Spinal cord (tissue), 9 donors: ENCODE measurements at regions not wholly inside any gene's neighbourhood (a gene's known extent, or its start where the extent isn't known, plus 50 kb on each side); places are given as distances from the start of the nearest gene placed in this dataset.
A peak's percentile ranks its signal among the peaks of the same experiment; 100 is the strongest.

Source experiments
- DNase-seq, 6 donors: peaks; one replicate each; pipeline versions ENCODE4 v3.0.0 to v3.0.0-alpha.2; 2013 to 2015; ENCODE audit warnings: low spot score in 6 of 6, low read depth in 4 of 6
- H3K27ac ChIP-seq: one replicate; pipeline ENCODE4 v1.5.1; 2013; ENCODE audit warnings: low read depth, low read length, control low read depth
- H3K27me3 ChIP-seq: one replicate; pipeline ENCODE4 v1.6.1; 2013; ENCODE audit warnings: low read length; ENCODE audit not compliant: control insufficient read depth, insufficient read depth
- H3K36me3 ChIP-seq: one replicate; pipeline ENCODE4 v1.6.1; 2013; ENCODE audit warnings: low read length; ENCODE audit not compliant: control insufficient read depth, insufficient read depth
- H3K4me1 ChIP-seq: one replicate; pipeline ENCODE4 v1.6.1; 2013; ENCODE audit warnings: low read length; ENCODE audit not compliant: control insufficient read depth, insufficient read depth
- H3K4me3 ChIP-seq: one replicate; pipeline ENCODE4 v1.5.1; 2013; ENCODE audit warnings: low read depth, low read length, control low read depth
- H3K9me3 ChIP-seq: one replicate; pipeline ENCODE4 v1.6.1; 2013; ENCODE audit warnings: low read length; ENCODE audit not compliant: control insufficient read depth, insufficient read depth
- WGBS: methylation state at CpG from one replicate; pipeline ENCODE4 v1.1.5; 2013; ENCODE audit warnings: missing lambda C conversion rate; ENCODE audit not compliant: insufficient coverage; 5-methylcytosine and 5-hydroxymethylcytosine counted together
- donor health status: healthy.

GRCh38 chr10:52678611-52679010 lies 94.0 kb downstream of the MBL2 start:
- no peaks in the 10 kb centered on the region for H3K36me3 ChIP-seq
- 55% methylated on average over 5 of the region's 5 CpGs for WGBS
- H3K27me3 ChIP-seq, result no peaks in the 10 kb centered on the region
- H3K9me3 ChIP-seq, result no peaks in the 10 kb centered on the region
- DNase-seq, result no peak
- no peak overlapping the region for H3K4me3 ChIP-seq
- H3K4me1 ChIP-seq, result no peaks in the 10 kb centered on the region
- no peak overlapping the region for H3K27ac ChIP-seq

- WGBS, result 92% methylated on average over 3 of the region's 6 CpGs
- Histone ChIP-seq H3K27ac (no peak overlapping the region), H3K4me3 (no peak overlapping the region), H3K4me1 (no peaks in the 10 kb centered on the region), H3K9me3 (no peaks in the 10 kb centered on the region), H3K36me3 (no peaks in the 10 kb centered on the region), H3K27me3 (no peaks in the 10 kb centered on the region)
- no peak for DNase-seq
Measured at GRCh38 chr10:52679117-52679516, 93.5 kb downstream of the MBL2 start.

GRCh38 chr10:52682766-52683165 lies 89.8 kb downstream of the MBL2 start:
- no peaks in the 10 kb centered on the region for H3K4me1 ChIP-seq
- no peak overlapping the region for H3K27ac ChIP-seq
- no peak for DNase-seq
- H3K36me3 ChIP-seq, result no peaks in the 10 kb centered on the region
- H3K4me3 ChIP-seq, result no peak overlapping the region
- no peaks in the 10 kb centered on the region for H3K27me3 ChIP-seq
- WGBS, result no CpG with 5 or more reads among the region's 1 CpG
- peaks cover 2% of the 10 kb centered on the region for H3K9me3 ChIP-seq

GRCh38 chr10:52683776-52684175 lies 88.8 kb downstream of the MBL2 start:
- Histone ChIP-seq H3K36me3 (no peaks in the 10 kb centered on the region), H3K27ac (no peak overlapping the region), H3K27me3 (no peaks in the 10 kb centered on the region), H3K9me3 (peaks cover 2% of the 10 kb centered on the region), H3K4me3 (no peak overlapping the region), H3K4me1 (no peaks in the 10 kb centered on the region)
- no peak for DNase-seq
- no CpG with 5 or more reads among the region's 2 CpGs for WGBS

GRCh38 chr10:52688899-52689298 lies 83.7 kb downstream of the MBL2 start:
- Histone ChIP-seq H3K27me3 (no peaks in the 10 kb centered on the region), H3K36me3 (no peaks in the 10 kb centered on the region), H3K9me3 (peaks cover 2% of the 10 kb centered on the region), H3K27ac (no peak overlapping the region), H3K4me1 (no peaks in the 10 kb centered on the region), H3K4me3 (no peak overlapping the region)
- no peak for DNase-seq
- WGBS, result no CpG with 5 or more reads among the region's 6 CpGs

GRCh38 chr10:52696232-52696631 lies 76.4 kb downstream of the MBL2 start:
- H3K36me3 ChIP-seq, result no peaks in the 10 kb centered on the region
- WGBS, result 100% methylated on average over 3 of the region's 6 CpGs
- H3K9me3 ChIP-seq, result no peaks in the 10 kb centered on the region
- no peak for DNase-seq
- H3K27me3 ChIP-seq, result no peaks in the 10 kb centered on the region
- H3K4me1 ChIP-seq, result no peaks in the 10 kb centered on the region
- H3K4me3 ChIP-seq, result no peak overlapping the region
- no peak overlapping the region for H3K27ac ChIP-seq

GRCh38 chr10:52701647-52702046 lies 70.9 kb downstream of the MBL2 start:
- Histone ChIP-seq H3K36me3 (no peaks in the 10 kb centered on the region), H3K27me3 (no peaks in the 10 kb centered on the region), H3K4me1 (no peaks in the 10 kb centered on the region), H3K9me3 (no peaks in the 10 kb centered on the region), H3K27ac (no peak overlapping the region), H3K4me3 (no peak overlapping the region)
- no CpG with 5 or more reads among the region's 2 CpGs for WGBS
- peak in 2 of 6 donors; percentile 5 to 6 for DNase-seq

GRCh38 chr10:52703451-52703850 lies 69.1 kb downstream of the MBL2 start:
- H3K4me1 ChIP-seq, result no peaks in the 10 kb centered on the region
- H3K4me3 ChIP-seq, result no peak overlapping the region
- no peak for DNase-seq
- no peak overlapping the region for H3K27ac ChIP-seq
- no peaks in the 10 kb centered on the region for H3K9me3 ChIP-seq
- no CpG with 5 or more reads among the region's 3 CpGs for WGBS
- no peaks in the 10 kb centered on the region for H3K36me3 ChIP-seq
- no peaks in the 10 kb centered on the region for H3K27me3 ChIP-seq

GRCh38 chr10:52703898-52704297 lies 68.7 kb downstream of the MBL2 start:
- Histone ChIP-seq H3K36me3 (no peaks in the 10 kb centered on the region), H3K27me3 (no peaks in the 10 kb centered on the region), H3K9me3 (no peaks in the 10 kb centered on the region), H3K4me1 (no peaks in the 10 kb centered on the region), H3K27ac (no peak overlapping the region), H3K4me3 (no peak overlapping the region)
- no CpG with 5 or more reads among the region's 4 CpGs for WGBS
- DNase-seq, result peak in 1 of 6 donors; percentile 1

- Histone ChIP-seq H3K27ac (no peak overlapping the region), H3K27me3 (no peaks in the 10 kb centered on the region), H3K9me3 (no peaks in the 10 kb centered on the region), H3K4me1 (no peaks in the 10 kb centered on the region), H3K4me3 (no peak overlapping the region), H3K36me3 (no peaks in the 10 kb centered on the region)
- WGBS, result 80% methylated on average over 2 of the region's 4 CpGs
- DNase-seq, result no peak
Measured at GRCh38 chr10:52706332-52707070, 66.1 kb downstream of the MBL2 start.
